Liver (tissue), 7 donors: ENCODE measurements at regions not wholly inside any gene's neighbourhood (a gene's known extent, or its start where the extent isn't known, plus 50 kb on each side); places are given as distances from the start of the nearest gene placed in this dataset.
A peak's percentile ranks its signal among the peaks of the same experiment; 100 is the strongest.

Source experiments
- DNase-seq: peaks from one replicate; pipeline ENCODE4 v3.0.0-alpha.2; 2017; ENCODE audit warnings: low spot score
- H3K27ac ChIP-seq, 2 donors: one replicate each; pipeline ENCODE4 v1.7.0; 2013; ENCODE audit warnings: inconsistent platforms in 2 of 2, low read length in 2 of 2, control low read depth in 1 of 2, low read depth in 1 of 2, mild to moderate bottlenecking in 1 of 2
- H3K27me3 ChIP-seq, 4 donors: one replicate each; pipeline versions ENCODE4 v1.6.1 to v1.7.0; 2013; ENCODE audit warnings: low read length in 3 of 4, inconsistent platforms in 1 of 4, mild to moderate bottlenecking in 1 of 4, moderate library complexity in 1 of 4; ENCODE audit not compliant: control insufficient read depth in 4 of 4, insufficient read depth in 4 of 4
- H3K36me3 ChIP-seq, 4 donors: one replicate each; pipeline versions ENCODE4 v1.6.1 to v1.7.0; 2013; ENCODE audit warnings: low read length in 3 of 4, mild to moderate bottlenecking in 3 of 4, low read depth in 1 of 4, moderate library complexity in 1 of 4; ENCODE audit not compliant: control insufficient read depth in 4 of 4, insufficient read depth in 3 of 4
- H3K4me1 ChIP-seq, 4 donors: one replicate each; pipeline versions ENCODE4 v1.6.1 to v1.7.0; 2013; ENCODE audit warnings: low read length in 3 of 4, mild to moderate bottlenecking in 3 of 4, moderate library complexity in 1 of 4; ENCODE audit not compliant: control insufficient read depth in 4 of 4, insufficient read depth in 4 of 4
- H3K4me3 ChIP-seq, 3 donors: one replicate each; pipeline versions ENCODE4 v1.6.1 to v1.7.0; 2013; ENCODE audit warnings: low read length in 3 of 3, control low read depth in 1 of 3, low read depth in 1 of 3, mild to moderate bottlenecking in 1 of 3
- H3K9ac ChIP-seq, 2 donors: one replicate each; pipeline ENCODE4 v1.7.0; 2013; ENCODE audit warnings: low read length in 2 of 2, mild to moderate bottlenecking in 2 of 2, moderate library complexity in 2 of 2, control low read depth in 1 of 2, low read depth in 1 of 2
- H3K9me3 ChIP-seq, 4 donors: one replicate each; pipeline versions ENCODE4 v1.6.1 to v1.7.0; 2013; ENCODE audit warnings: low read length in 3 of 4; ENCODE audit not compliant: control insufficient read depth in 4 of 4
- EGR1 ChIP-seq, 2 donors: IDR thresholded peaks; 2 replicates each; pipeline ENCODE4 v1.6.1; 2016 to 2018; ENCODE audit warnings: antibody characterized with exemption in 2 of 2, low read depth in 2 of 2
- FOXA1 ChIP-seq: IDR thresholded peaks from 2 replicates; pipeline ENCODE4 v1.6.1; 2016; ENCODE audit warnings: antibody characterized with exemption
- FOXA2 ChIP-seq: IDR thresholded peaks from 2 replicates; pipeline ENCODE4 v1.6.1; 2016; ENCODE audit warnings: antibody characterized with exemption
- GABPA ChIP-seq, 2 donors: IDR thresholded peaks in 1 of 2; conservative IDR thresholded peaks in 1 of 2; 2 replicates each; pipeline ENCODE4 v1.6.1; 2016; ENCODE audit warnings: antibody characterized with exemption in 2 of 2, mild to moderate bottlenecking in 1 of 2, moderate library complexity in 1 of 2
- HNF4G ChIP-seq: IDR thresholded peaks from 2 replicates; pipeline ENCODE4 v1.6.1; 2016; ENCODE audit warnings: antibody characterized with exemption
- JUND ChIP-seq, 2 donors: IDR thresholded peaks; 2 replicates each; pipeline ENCODE4 v1.6.1; 2016; ENCODE audit warnings: antibody characterized with exemption in 2 of 2
- MAX ChIP-seq: IDR thresholded peaks from 2 replicates; pipeline ENCODE4 v1.6.1; 2016; ENCODE audit warnings: antibody characterized with exemption
- NR2F2 ChIP-seq: IDR thresholded peaks from 2 replicates; pipeline ENCODE4 v1.6.1; 2016; ENCODE audit warnings: antibody characterized with exemption
- RAD21 ChIP-seq, 2 donors: IDR thresholded peaks; 2 replicates each; pipeline ENCODE4 v1.6.1; 2016; ENCODE audit warnings: antibody characterized with exemption in 2 of 2, mild to moderate bottlenecking in 2 of 2
- REST ChIP-seq: IDR thresholded peaks from 2 replicates; pipeline ENCODE4 v1.6.1; 2016; ENCODE audit warnings: antibody characterized with exemption, mild to moderate bottlenecking
- RXRA ChIP-seq, 2 donors: IDR thresholded peaks; 2 replicates each; pipeline ENCODE4 v1.6.1; 2017 to 2018; ENCODE audit warnings: antibody characterized with exemption in 2 of 2, mild to moderate bottlenecking in 1 of 2
- SP1 ChIP-seq: IDR thresholded peaks from 2 replicates; pipeline ENCODE4 v1.6.1; 2018; ENCODE audit warnings: antibody characterized with exemption, mild to moderate bottlenecking
- TAF1 ChIP-seq: conservative IDR thresholded peaks from 2 replicates; pipeline ENCODE4 v1.6.1; 2016; ENCODE audit warnings: antibody characterized with exemption, mild to moderate bottlenecking
- WGBS: extraction: QIAGEN DNeasy Blood & Tissue Kit; methylation state at CpG from one replicate; pipeline ENCODE4 v1.1.7; 2013; 5-methylcytosine and 5-hydroxymethylcytosine counted together
- TF ChIP-seq, protein P1 (sequence below): IDR thresholded peaks from 2 replicates; pipeline ENCODE4 v1.6.1; 2016; ENCODE audit warnings: antibody characterized with exemption
- donor health status: healthy.
- donor health status: healthy.
- donor health status: healthy.
- donor health status: healthy.

DNA sequence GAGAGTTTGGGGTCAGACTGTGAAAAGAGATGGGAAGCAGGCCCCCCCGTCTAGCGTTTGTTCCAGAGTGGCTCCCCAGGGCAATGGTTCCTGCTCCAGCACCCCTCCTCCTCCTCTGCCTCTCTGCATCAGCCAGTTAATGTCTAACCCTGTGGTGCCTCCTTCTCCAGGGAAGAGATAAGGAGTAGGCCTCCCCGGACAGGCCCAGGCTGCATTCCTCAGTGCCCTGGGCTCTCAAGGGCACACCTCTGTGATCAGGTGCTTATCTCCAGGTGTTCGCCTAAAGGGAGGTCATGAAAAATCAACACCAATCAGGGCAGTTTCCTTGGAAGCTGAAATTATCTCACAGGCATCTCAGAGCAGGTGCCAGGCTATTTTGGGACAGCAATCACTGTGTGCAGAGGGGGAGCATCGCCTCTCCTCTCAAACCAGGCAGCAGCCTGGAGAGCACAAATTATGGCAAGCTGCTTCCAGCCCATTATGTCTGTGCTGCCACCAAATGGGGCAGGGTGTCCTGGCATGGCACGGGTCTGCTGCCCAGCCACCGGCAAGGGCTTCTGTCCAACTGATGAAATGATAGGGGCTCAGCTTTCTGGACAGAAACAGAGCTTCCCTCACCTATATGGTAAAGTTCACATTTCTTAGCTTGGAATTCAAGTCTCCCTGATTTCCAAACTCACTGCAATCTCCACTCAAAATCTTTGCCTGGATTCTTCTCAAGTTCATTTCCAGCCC lies 255.8 kb upstream of the SLC14A2 start:
- Histone ChIP-seq H3K36me3 (no peaks in the 10 kb centered on the region), H3K4me3 (no peak overlapping the region), H3K9ac (no peak overlapping the region), H3K27me3 (no peaks in the 10 kb centered on the region), H3K9me3 (no peaks in the 10 kb centered on the region), H3K4me1 (no peaks in the 10 kb centered on the region), H3K27ac (no peak overlapping the region)
- TF ChIP-seq TAF1, result no peak
- TF ChIP-seq SP1, result peak; percentile 12
- no peak for DNase-seq
- WGBS, result 67% methylated on average over 7 of the region's 7 CpGs

- DNase-seq, result no peak
- H3K27ac ChIP-seq, result no peak overlapping the region
- H3K4me3 ChIP-seq, result no peak overlapping the region
- TF ChIP-seq FOXA1, result no peak
- TF ChIP-seq FOXA2, result no peak
- no peak overlapping the region for H3K9ac ChIP-seq
- H3K36me3 ChIP-seq, result no peaks in the 10 kb centered on the region
- no peaks in the 10 kb centered on the region for H3K4me1 ChIP-seq
- H3K27me3 ChIP-seq, result no peaks in the 10 kb centered on the region
- H3K9me3 ChIP-seq, result no peaks in the 10 kb centered on the region
- 91% methylated on average over 4 of the region's 4 CpGs for WGBS
These were observed 254.0 kb upstream of the SLC14A2 start for GRCh38 chr18:45361125-45361851.

GRCh38 chr18:45363196-45363595 lies 252.1 kb upstream of the SLC14A2 start:
- Histone ChIP-seq H3K9ac (no peak overlapping the region), H3K4me1 (no peaks in the 10 kb centered on the region), H3K9me3 (no peaks in the 10 kb centered on the region), H3K4me3 (no peak overlapping the region), H3K27me3 (no peaks in the 10 kb centered on the region), H3K27ac (no peak overlapping the region), H3K36me3 (no peaks in the 10 kb centered on the region)
- WGBS, result 91% methylated on average over 4 of the region's 4 CpGs
- DNase-seq, result no peak
- TF ChIP-seq MAX (no peak), HNF4G (no peak), SP1 (no peak), JUND (IDR thresholded peaks at IDR 0.05) (no peak), FOXA1 (no peak), RAD21 (IDR thresholded peaks at IDR 0.05) (no peak), GABPA (IDR thresholded peaks at IDR 0.05 in 1 of 2, conservative IDR thresholded peaks at IDR 0.05 in 1 of 2) (no peak), RXRA (IDR thresholded peaks at IDR 0.05) (no peak), EGR1 (IDR thresholded peaks at IDR 0.05; ENCODE audit: low read depth in 2 of 2) (no peak), NR2F2 (no peak), REST (no peak)
- TF ChIP-seq, protein P1, sequence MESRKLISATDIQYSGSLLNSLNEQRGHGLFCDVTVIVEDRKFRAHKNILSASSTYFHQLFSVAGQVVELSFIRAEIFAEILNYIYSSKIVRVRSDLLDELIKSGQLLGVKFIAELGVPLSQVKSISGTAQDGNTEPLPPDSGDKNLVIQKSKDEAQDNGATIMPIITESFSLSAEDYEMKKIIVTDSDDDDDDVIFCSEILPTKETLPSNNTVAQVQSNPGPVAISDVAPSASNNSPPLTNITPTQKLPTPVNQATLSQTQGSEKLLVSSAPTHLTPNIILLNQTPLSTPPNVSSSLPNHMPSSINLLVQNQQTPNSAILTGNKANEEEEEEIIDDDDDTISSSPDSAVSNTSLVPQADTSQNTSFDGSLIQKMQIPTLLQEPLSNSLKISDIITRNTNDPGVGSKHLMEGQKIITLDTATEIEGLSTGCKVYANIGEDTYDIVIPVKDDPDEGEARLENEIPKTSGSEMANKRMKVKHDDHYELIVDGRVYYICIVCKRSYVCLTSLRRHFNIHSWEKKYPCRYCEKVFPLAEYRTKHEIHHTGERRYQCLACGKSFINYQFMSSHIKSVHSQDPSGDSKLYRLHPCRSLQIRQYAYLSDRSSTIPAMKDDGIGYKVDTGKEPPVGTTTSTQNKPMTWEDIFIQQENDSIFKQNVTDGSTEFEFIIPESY, result no peak
